Effector CD8-positive, alpha-beta T cell (primary cell): ENCODE measurements at regions not wholly inside any gene's neighbourhood (a gene's known extent, or its start where the extent isn't known, plus 50 kb on each side); places are given as distances from the start of the nearest gene placed in this dataset.
"Not testable (repeated sequence)": the region's sequence is repeated elsewhere in the genome, so short reads cannot be mapped to it uniquely, and the experiment has no call there.

Experiments
- DNase-seq: peaks from one replicate; lab custom pipeline; 2025; lab: John Stamatoyannopoulos, UW

- no peak for DNase-seq
Observed at GRCh38 chr7:155377071-155377837, 79.6 kb downstream of the INSIG1 start.

GRCh38 chr7:155377838-155378579 lies 79.9 kb upstream of the EN2 start:
- no peak for DNase-seq

GRCh38 chr7:155378580-155378934 lies 79.4 kb upstream of the EN2 start:
- DNase-seq: no peak

- no peak for DNase-seq
Observed at GRCh38 chr7:155378959-155379871, 78.7 kb upstream of the EN2 start.

- DNase-seq: peak; percentile 31
Observed at GRCh38 chr7:155380221-155380861, 77.6 kb upstream of the EN2 start.

GRCh38 chr7:155380976-155381851 lies 76.7 kb upstream of the EN2 start:
- no peak for DNase-seq

GRCh38 chr7:155381852-155382801 lies 75.8 kb upstream of the EN2 start:
- no peak for DNase-seq

GRCh38 chr7:155382802-155383171 lies 75.1 kb upstream of the EN2 start:
- no peak for DNase-seq

GRCh38 chr7:155383756-155384491 lies 74.0 kb upstream of the EN2 start:
- DNase-seq: no peak

GRCh38 chr7:155384751-155385150 lies 73.2 kb upstream of the EN2 start:
- DNase-seq: no peak

- DNase-seq: not testable (repeated sequence)
Observed at GRCh38 chr7:155385182-155385581, 72.7 kb upstream of the EN2 start.

- no peak for DNase-seq
Observed at GRCh38 chr7:155386608-155387007, 71.3 kb upstream of the EN2 start.

- DNase-seq: no peak
Observed at GRCh38 chr7:155387066-155387620, 70.8 kb upstream of the EN2 start.

GRCh38 chr7:155388561-155388960 lies 69.4 kb upstream of the EN2 start:
- no peak for DNase-seq

GRCh38 chr7:155391414-155391813 lies 66.5 kb upstream of the EN2 start:
- no peak for DNase-seq

- DNase-seq: no peak
Observed at GRCh38 chr7:155392726-155393570, 65.0 kb upstream of the EN2 start.

GRCh38 chr7:155394413-155394812 lies 63.5 kb upstream of the EN2 start:
- no peak for DNase-seq
